OCI-LY1 (cell line): ENCODE measurements at regions not wholly inside any gene's neighbourhood (a gene's known extent, or its start where the extent isn't known, plus 50 kb on each side); places are given as distances from the start of the nearest gene placed in this dataset.

ENCODE experiments used
- EZH2 ChIP-seq: fragments of 200-600 bp; sonication (generic), shearing (Covaris generic); IDR thresholded peaks from 2 replicates; pipeline ENCODE4 v1.8.0; 2017; ENCODE audit warnings: borderline replicate concordance, mixed run types, mild to moderate bottlenecking, antibody characterized with exemption, low read length, moderate library complexity, mixed read lengths
- TF ChIP-seq, protein P1 (sequence below): fragments of 200-600 bp; sonication (generic), shearing (Covaris generic); IDR thresholded peaks from 2 replicates; pipeline ENCODE4 v1.5.1; 2017; ENCODE audit warnings: mild to moderate bottlenecking, antibody characterized with exemption, low read length, moderate library complexity, mixed read lengths

DNA sequence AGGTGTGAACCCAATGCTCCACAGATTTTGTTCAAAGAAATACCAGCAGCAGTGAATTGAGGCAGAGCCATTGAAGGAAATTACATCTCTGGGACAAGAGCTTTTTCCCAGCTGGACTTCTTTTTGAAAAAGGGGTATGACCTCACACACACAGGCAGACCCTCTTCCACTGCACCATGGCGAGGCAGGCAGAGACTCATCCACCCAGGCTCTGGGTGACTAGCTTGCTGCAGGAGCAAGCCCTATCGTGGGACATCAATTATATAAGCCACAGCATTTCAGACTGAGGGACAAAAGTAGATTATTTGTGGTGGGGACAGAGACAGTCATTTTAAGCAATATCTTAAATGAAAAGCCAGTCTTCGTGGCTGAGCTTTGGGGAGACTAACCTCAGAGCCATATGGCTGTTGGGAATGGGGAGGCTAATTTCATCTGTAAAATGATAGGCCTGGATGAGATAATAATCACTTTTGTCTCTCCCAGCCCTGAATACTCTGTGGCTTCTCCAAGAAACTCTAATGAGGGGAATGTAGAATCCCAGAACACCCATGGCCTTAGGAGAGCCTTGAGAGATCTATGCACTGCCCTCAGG is 113.1 kb upstream of the TNC start:
- TF ChIP-seq, protein P1, sequence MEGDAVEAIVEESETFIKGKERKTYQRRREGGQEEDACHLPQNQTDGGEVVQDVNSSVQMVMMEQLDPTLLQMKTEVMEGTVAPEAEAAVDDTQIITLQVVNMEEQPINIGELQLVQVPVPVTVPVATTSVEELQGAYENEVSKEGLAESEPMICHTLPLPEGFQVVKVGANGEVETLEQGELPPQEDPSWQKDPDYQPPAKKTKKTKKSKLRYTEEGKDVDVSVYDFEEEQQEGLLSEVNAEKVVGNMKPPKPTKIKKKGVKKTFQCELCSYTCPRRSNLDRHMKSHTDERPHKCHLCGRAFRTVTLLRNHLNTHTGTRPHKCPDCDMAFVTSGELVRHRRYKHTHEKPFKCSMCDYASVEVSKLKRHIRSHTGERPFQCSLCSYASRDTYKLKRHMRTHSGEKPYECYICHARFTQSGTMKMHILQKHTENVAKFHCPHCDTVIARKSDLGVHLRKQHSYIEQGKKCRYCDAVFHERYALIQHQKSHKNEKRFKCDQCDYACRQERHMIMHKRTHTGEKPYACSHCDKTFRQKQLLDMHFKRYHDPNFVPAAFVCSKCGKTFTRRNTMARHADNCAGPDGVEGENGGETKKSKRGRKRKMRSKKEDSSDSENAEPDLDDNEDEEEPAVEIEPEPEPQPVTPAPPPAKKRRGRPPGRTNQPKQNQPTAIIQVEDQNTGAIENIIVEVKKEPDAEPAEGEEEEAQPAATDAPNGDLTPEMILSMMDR = no peak
- TF ChIP-seq EZH2 = no peak
